ENCODE measurements at regions not wholly inside any gene's neighbourhood (a gene's known extent, or its start where the extent isn't known, plus 50 kb on each side); places are given as distances from the start of the nearest gene placed in this dataset.

DNA sequence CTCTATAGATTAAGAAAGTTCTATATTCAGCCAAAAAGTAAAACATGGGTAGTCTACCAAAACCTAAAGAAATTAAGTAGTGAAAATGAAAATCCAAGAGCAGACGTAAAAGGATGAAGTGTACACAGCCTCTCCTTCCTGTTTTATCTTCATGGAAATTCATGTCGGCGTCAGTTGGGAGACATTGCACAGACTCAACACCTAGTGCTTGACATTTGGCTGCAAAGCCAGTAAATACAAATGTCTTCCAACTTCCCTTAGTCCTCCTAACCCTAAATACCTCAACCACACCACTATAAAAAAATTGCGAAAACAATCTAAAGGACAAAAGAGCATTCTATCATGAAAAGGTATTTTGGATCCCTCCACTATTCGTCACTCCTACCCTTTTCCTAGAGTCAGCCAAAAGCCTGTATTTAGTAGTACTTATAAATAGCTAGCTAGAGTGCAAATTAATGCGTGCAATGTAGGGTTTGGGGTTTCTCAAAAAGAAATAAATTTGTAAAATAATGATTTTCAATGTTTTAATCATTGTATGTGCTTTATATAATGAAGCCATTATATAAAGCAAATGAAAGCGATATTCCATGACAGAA, 56.4 kb upstream of the TRPC4 start:
- no peak overlapping the region for H3K27ac Mint-ChIP-seq
- H3K9me3 Mint-ChIP-seq (ENCODE audit: low read depth): no peaks in the 10 kb centered on the region
- TF ChIP-seq, protein P1, sequence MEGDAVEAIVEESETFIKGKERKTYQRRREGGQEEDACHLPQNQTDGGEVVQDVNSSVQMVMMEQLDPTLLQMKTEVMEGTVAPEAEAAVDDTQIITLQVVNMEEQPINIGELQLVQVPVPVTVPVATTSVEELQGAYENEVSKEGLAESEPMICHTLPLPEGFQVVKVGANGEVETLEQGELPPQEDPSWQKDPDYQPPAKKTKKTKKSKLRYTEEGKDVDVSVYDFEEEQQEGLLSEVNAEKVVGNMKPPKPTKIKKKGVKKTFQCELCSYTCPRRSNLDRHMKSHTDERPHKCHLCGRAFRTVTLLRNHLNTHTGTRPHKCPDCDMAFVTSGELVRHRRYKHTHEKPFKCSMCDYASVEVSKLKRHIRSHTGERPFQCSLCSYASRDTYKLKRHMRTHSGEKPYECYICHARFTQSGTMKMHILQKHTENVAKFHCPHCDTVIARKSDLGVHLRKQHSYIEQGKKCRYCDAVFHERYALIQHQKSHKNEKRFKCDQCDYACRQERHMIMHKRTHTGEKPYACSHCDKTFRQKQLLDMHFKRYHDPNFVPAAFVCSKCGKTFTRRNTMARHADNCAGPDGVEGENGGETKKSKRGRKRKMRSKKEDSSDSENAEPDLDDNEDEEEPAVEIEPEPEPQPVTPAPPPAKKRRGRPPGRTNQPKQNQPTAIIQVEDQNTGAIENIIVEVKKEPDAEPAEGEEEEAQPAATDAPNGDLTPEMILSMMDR (IDR thresholded peaks at IDR 0.05; ENCODE audit: unreplicated experiment): no peak
- H3K27me3 Mint-ChIP-seq: no peaks in the 10 kb centered on the region
- H3K36me3 Mint-ChIP-seq (ENCODE audit: insufficient read depth): no peaks in the 10 kb centered on the region
- no peak overlapping the region for H3K4me3 Mint-ChIP-seq (ENCODE audit: low read depth)
- peaks cover 3% of the 10 kb centered on the region for H3K4me1 Mint-ChIP-seq (ENCODE audit: low read depth)
- DNase-seq (ENCODE audit: low spot score, unreplicated experiment): no peak

- Mint-ChIP-seq H3K4me3 (ENCODE audit: low read depth) (no peak overlapping the region), H3K27me3 (no peaks in the 10 kb centered on the region), H3K9me3 (ENCODE audit: low read depth) (no peaks in the 10 kb centered on the region), H3K27ac (no peak overlapping the region), H3K36me3 (ENCODE audit: insufficient read depth) (no peaks in the 10 kb centered on the region), H3K4me1 (ENCODE audit: low read depth) (peaks cover 12% of the 10 kb centered on the region)
- no peak for DNase-seq (ENCODE audit: low spot score, unreplicated experiment)
- TF ChIP-seq, protein P1 (IDR thresholded peaks at IDR 0.05; ENCODE audit: unreplicated experiment): no peak
These were observed 53.7 kb upstream of the TRPC4 start for GRCh38 chr13:37923236-37923635.

GRCh38 chr13:37919329-37919880, 49.8 kb upstream of the TRPC4 start:
- Mint-ChIP-seq H3K4me1 (ENCODE audit: low read depth) (peaks cover 20% of the 10 kb centered on the region), H3K36me3 (ENCODE audit: insufficient read depth) (peaks cover 2% of the 10 kb centered on the region), H3K27me3 (no peaks in the 10 kb centered on the region), H3K4me3 (ENCODE audit: low read depth) (no peak overlapping the region), H3K27ac (peak overlapping the region; percentile 59), H3K9me3 (ENCODE audit: low read depth) (peaks cover 14% of the 10 kb centered on the region)
- TF ChIP-seq, protein P1 (IDR thresholded peaks at IDR 0.05; ENCODE audit: unreplicated experiment): no peak
- DNase-seq (ENCODE audit: low spot score, unreplicated experiment): no peak

Data from progenitor cell of endocrine pancreas (in vitro differentiated cells).